IPS-20b (cell line): ENCODE measurements at regions not wholly inside any gene's neighbourhood (a gene's known extent, or its start where the extent isn't known, plus 50 kb on each side); places are given as distances from the start of the nearest gene placed in this dataset.

Experiments
- H3K27ac ChIP-seq: one replicate; pipeline ENCODE4 v1.5.1; 2013; ENCODE audit warnings: low read length
- H3K27me3 ChIP-seq: 2 replicates; pipeline ENCODE4 v1.6.1; 2013; ENCODE audit warnings: mild to moderate bottlenecking, low read length, inconsistent platforms; ENCODE audit not compliant: insufficient read depth
- H3K36me3 ChIP-seq: 2 replicates; pipeline ENCODE4 v1.6.1; 2013; ENCODE audit warnings: low read depth, mild to moderate bottlenecking, inconsistent platforms, low read length, moderate library complexity; ENCODE audit not compliant: insufficient read depth
- H3K4me1 ChIP-seq: 2 replicates; pipeline ENCODE4 v1.6.1; 2013; ENCODE audit warnings: mild to moderate bottlenecking, control low read depth, inconsistent platforms, low read length, moderate library complexity; ENCODE audit not compliant: insufficient read depth
- H3K4me3 ChIP-seq: 2 replicates; pipeline ENCODE4 v1.5.1; 2013; ENCODE audit warnings: mild to moderate bottlenecking, low read length, inconsistent platforms
- H3K9ac ChIP-seq: 2 replicates; pipeline ENCODE4 v1.6.1; 2013; ENCODE audit warnings: low read depth, mild to moderate bottlenecking, inconsistent platforms, low read length, moderate library complexity
- H3K9me3 ChIP-seq: 2 replicates; pipeline ENCODE4 v1.6.1; 2013; ENCODE audit warnings: mild to moderate bottlenecking, low read depth, low read length, inconsistent platforms; ENCODE audit not compliant: insufficient read depth

DNA sequence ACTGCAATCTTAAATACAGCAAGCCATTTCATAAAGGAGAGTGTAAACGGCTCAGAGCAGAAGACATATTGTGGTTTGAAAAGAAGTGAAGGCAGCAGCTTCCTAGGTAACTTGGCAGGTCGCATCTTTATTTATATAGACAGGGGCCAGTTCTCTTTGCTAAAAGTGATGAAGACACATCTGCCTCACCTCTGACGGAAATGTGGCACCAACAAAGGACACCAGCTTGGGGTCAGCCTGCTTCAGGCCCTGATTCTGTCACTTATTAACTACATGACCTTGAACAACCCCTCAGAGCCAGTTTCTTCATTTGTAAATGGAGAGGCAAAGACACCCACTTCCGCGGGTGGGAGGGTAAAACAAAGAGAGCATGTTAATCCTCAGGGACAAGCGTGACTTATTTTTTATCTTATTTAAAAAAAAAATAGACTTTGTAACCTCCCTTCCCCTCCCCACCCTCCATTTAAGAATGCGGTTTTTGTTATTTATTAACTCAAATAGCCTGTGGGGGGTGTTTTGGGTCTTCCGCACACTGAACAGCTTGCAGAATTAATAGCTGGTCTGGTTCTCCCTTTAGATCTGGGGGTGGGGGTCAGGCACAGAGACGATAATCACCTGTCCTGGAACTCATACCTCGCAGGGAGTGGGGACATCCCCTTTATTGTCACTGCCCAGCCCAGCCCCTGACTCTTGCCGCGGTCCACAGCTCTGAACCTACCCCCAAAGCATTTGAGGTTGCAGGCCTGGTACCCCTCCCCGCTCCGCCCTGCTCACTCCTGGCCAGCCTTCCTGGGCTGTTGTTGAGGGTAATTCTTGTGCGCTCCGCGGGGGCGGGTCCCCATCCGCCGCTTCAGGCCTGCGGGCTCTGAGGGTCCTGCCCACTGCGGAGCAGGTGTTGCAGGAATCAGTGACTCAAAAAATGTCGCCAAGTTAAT is 64.2 kb upstream of the TMEM17 start:
- no peaks in the 10 kb centered on the region for H3K9me3 ChIP-seq
- H3K4me1 ChIP-seq, result peaks cover 4% of the 10 kb centered on the region; the same call in 1 of the 2 replicates
- no peak overlapping the region for H3K9ac ChIP-seq
- no peaks in the 10 kb centered on the region for H3K36me3 ChIP-seq
- no peak overlapping the region for H3K27ac ChIP-seq
- peaks cover 25% of the 10 kb centered on the region for H3K27me3 ChIP-seq
- H3K4me3 ChIP-seq, result peak overlapping the region; percentile 69

DNA sequence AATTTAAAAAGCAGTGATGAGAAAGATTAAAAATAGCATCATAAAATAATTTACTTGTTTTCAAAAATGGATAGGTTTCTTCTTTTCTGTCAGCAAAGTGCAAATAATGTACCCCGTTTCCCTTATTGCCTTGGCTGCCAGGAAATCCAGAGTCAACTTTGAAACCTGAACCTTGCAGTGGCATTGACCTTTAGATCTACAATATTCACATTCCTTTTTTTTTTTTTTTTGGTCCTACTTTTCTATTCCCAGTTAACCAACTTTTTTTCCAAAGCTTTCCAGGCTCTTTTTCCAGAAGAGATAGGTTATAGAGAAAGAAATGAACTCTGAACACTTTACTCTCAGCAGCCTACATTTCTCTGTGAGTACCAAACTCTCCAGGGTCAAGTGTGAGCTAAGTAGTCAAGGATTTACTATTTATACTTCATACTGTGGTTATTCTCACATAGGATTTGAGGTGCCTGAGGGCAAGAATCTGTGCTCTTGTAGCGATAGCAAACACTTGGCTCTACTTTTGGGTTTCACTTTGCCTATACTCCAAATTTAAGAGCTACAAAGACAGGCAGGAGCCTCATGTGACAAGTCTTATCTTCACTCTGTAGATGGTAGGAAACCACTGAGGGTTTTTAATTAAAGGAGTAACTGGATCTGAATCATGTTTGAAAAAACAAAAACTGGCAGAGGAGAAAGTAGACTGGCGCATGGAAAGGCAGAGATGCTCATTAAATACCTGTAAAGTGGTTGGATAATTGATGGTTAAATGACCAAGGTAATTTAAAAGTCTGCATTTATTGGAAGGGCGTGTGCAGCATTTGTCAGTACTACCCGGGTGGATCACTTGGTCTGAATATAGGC is 63.2 kb upstream of the TMEM17 start:
- no peak overlapping the region for H3K4me3 ChIP-seq

DNA sequence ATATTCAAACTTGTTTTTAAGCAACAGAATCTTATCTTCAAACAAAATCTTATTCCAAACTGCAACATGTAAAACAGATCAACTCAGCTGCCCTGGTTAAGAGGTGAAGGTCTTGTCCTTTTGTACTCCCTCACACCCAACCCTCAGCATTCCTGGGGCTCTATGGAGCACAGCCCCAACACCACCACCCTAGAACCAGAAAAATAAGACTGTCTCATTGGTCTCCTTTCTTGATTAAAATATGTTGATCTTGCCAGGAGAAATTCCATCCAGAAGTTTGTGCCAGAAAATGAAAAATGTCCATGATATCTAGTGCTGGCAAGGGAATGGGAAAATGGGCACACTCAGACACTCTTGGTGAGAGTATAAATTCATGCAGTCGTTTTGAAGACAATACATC is 62.1 kb upstream of the TMEM17 start:
- Histone ChIP-seq H3K27me3 (peaks cover 25% of the 10 kb centered on the region), H3K27ac (no peak overlapping the region), H3K9ac (no peak overlapping the region), H3K36me3 (no peaks in the 10 kb centered on the region), H3K4me1 (peaks cover 4% of the 10 kb centered on the region; the same call in 1 of the 2 replicates), H3K9me3 (no peaks in the 10 kb centered on the region), H3K4me3 (no peak overlapping the region)

More for the DNA sequence above, 63.2 kb upstream of the TMEM17 start:
- Histone ChIP-seq H3K27ac (no peak overlapping the region), H3K9ac (no peak overlapping the region), H3K4me1 (peaks cover 4% of the 10 kb centered on the region; the same call in 1 of the 2 replicates), H3K9me3 (no peaks in the 10 kb centered on the region), H3K27me3 (peaks cover 25% of the 10 kb centered on the region), H3K36me3 (no peaks in the 10 kb centered on the region)

DNA sequence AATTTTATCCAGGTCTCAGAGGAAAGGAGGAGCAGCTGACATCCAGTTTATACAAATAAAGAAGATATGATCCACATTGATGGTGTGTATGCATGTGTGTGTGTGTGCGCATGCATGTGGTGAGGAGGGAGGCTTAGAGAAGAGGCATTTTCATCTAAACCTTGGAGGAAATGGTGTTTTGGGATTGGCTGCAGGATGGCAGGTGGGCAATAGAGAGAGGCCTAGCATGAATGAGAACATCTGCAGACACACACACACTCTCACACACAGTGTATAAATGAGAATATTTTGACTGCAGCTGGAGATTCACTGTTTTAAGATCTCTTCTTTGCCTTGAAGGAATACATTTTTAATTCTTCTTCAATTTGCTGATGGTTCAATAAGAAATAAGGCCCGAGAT is 61.7 kb upstream of the TMEM17 start:
- no peak overlapping the region for H3K27ac ChIP-seq
- no peak overlapping the region for H3K9ac ChIP-seq
- H3K4me1 ChIP-seq, result peaks cover 4% of the 10 kb centered on the region; the same call in 1 of the 2 replicates
- H3K36me3 ChIP-seq, result no peaks in the 10 kb centered on the region
- H3K9me3 ChIP-seq, result no peaks in the 10 kb centered on the region
- H3K4me3 ChIP-seq, result no peak overlapping the region
- H3K27me3 ChIP-seq, result peaks cover 25% of the 10 kb centered on the region

DNA sequence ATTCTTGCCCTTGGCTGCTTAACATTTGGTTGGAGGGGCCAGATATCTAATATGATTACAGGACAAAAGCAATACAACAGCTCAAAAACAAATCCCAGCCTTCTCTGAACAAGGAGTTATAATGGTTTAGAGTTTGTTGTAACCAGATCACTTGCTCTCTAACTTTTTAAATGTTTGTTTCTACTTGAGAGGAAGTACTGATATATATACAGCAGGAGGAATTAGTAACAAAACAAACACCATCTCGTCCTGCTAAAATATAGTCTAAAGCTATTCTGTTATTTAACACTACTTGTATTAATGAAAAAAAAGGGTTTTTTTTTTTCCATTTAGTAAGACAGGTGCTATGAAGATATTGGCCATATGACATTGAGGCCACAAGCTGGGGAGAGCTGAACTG is 60.9 kb upstream of the TMEM17 start:
- H3K4me3 ChIP-seq, result no peak overlapping the region
- H3K27me3 ChIP-seq, result peaks cover 16% of the 10 kb centered on the region
- no peaks in the 10 kb centered on the region for H3K9me3 ChIP-seq
- H3K9ac ChIP-seq, result no peak overlapping the region
- no peak overlapping the region for H3K27ac ChIP-seq
- peaks cover 4% of the 10 kb centered on the region; the same call in 1 of the 2 replicates for H3K4me1 ChIP-seq
- no peaks in the 10 kb centered on the region for H3K36me3 ChIP-seq

DNA sequence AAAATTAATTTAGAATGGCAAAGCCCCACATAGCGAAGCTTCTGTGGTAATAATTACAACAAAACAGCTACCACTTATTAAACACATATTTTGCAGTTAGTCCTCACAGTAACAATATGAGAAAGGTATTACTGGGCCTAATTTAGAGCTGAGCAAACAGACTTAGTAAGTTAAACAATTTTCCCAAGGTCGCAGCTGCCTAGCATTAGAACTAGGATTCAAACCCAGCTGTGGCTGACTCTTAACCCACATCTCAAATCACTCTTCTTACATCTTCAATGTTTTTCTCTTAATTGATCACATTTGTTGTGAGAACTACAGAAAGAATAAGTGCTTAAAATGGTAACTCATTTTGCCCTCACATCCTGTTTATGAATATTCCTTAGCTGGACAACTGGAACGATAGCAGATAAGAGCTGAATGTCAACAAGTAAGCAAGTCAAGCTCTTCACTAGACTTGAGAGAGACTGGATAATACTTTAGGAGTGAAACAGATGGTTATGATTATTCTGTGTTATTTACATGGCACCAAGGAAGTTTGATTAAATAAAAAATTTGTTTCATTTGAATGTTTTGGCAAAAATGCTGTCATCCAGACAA is 59.4 kb upstream of the TMEM17 start:
- Histone ChIP-seq H3K9ac (no peak overlapping the region), H3K4me3 (no peak overlapping the region), H3K36me3 (no peaks in the 10 kb centered on the region), H3K4me1 (peaks cover 4% of the 10 kb centered on the region; the same call in 1 of the 2 replicates), H3K27ac (no peak overlapping the region), H3K9me3 (no peaks in the 10 kb centered on the region), H3K27me3 (peaks cover 2% of the 10 kb centered on the region)

DNA sequence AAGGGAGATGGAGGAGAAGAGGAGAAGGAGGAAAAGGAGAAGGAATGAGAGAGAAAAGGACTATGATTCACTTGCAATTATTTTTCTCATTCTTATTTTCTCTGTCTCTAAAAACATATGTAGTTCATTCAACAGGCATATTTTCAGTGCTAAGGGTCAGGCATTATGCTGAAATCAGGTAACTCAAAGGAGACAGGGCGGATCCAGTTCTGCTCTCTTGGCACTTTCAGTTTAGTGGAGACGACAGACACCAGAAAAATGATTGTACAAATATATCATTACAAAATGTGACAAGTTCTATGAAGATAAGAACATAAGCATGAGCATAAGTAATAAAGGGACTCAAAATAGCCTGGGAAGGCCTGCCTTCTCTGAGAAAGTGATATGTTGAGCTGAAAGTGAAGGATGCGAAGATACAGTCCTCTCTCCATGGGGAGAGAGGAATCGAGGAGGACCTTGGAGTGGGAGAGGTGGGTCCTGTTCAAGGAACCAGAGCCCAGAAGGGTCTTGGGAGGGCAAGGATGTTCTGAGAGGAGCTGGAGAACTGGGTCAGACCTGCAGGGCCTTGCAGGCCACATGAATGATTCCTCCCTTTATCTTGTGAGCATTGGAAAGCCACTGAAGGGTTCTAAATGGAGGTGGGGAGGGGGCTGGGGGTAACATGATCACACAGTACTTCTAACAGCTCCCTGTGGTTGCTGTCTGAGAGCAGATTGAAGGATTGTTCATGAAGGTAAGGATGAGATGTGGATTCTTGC is 58.6 kb upstream of the TMEM17 start:
- Histone ChIP-seq H3K9ac (no peak overlapping the region), H3K4me1 (no peaks in the 10 kb centered on the region; the same call in 1 of the 2 replicates), H3K36me3 (no peaks in the 10 kb centered on the region), H3K27ac (no peak overlapping the region), H3K9me3 (no peaks in the 10 kb centered on the region), H3K4me3 (no peak overlapping the region), H3K27me3 (no peaks in the 10 kb centered on the region)

DNA sequence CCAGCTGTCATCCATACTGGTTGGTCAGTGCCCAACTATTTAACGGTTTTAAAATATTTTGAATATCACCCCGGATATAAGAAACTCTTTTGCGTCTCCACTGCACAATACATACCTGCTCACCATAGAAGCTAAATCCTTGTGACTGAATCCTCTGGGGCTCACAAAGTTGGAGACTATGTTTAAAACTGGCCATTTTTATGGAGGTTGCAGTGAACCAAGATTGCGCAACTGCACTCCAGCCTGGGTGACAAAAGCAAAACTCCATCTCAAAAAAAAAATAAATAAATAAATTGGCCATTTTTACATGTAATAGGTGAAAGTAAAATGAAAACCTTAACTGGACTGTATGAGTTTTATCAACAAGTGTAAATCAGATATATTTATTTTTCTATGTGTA is 55.6 kb upstream of the TMEM17 start:
- Histone ChIP-seq H3K9me3 (no peaks in the 10 kb centered on the region), H3K4me3 (no peak overlapping the region), H3K36me3 (no peaks in the 10 kb centered on the region), H3K9ac (no peak overlapping the region), H3K4me1 (no peaks in the 10 kb centered on the region), H3K27me3 (no peaks in the 10 kb centered on the region), H3K27ac (no peak overlapping the region)

DNA sequence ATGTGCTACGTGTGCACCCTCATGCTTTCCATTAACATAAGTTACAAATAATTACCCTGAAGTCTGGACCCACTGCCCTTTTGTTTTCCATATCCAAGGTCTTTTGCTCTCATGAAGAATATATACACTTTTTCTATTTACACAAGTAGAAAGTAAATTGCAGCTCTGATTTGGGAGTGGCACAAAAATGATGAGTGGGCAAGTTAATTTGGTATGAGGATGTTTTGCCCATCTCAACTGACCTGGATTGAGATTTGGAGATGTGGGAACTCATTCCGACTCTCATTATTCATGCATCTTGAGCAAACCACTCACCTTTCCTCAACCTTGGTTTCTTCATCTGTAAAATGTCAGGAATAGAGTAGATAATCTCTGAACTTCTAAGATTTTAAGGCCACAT is 53.6 kb upstream of the TMEM17 start:
- H3K9ac ChIP-seq, result no peak overlapping the region
- H3K4me3 ChIP-seq, result no peak overlapping the region
- H3K9me3 ChIP-seq, result no peaks in the 10 kb centered on the region
- H3K27ac ChIP-seq, result no peak overlapping the region
- H3K36me3 ChIP-seq, result no peaks in the 10 kb centered on the region
- H3K27me3 ChIP-seq, result no peaks in the 10 kb centered on the region
- no peaks in the 10 kb centered on the region for H3K4me1 ChIP-seq

DNA sequence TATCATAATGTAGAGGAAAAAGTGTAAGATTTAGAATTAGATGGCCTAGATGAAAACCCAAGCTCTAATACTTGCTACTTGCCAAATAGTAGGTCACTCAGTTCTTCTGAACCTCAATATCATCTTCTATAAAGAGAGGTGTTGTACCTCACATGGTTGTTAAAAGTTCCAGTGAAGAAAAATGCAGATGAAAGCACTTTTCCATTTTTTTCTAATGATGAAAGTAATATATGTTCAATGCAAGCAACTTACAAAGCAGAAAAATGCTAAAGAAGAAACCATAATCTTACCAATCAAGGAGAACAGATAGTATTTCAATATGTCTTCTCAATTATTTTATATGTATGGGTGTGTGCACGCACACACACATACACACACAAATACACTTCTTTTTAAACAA is 52.7 kb upstream of the TMEM17 start:
- Histone ChIP-seq H3K9me3 (no peaks in the 10 kb centered on the region), H3K4me1 (no peaks in the 10 kb centered on the region), H3K9ac (no peak overlapping the region), H3K4me3 (no peak overlapping the region), H3K36me3 (no peaks in the 10 kb centered on the region), H3K27me3 (no peaks in the 10 kb centered on the region), H3K27ac (no peak overlapping the region)

DNA sequence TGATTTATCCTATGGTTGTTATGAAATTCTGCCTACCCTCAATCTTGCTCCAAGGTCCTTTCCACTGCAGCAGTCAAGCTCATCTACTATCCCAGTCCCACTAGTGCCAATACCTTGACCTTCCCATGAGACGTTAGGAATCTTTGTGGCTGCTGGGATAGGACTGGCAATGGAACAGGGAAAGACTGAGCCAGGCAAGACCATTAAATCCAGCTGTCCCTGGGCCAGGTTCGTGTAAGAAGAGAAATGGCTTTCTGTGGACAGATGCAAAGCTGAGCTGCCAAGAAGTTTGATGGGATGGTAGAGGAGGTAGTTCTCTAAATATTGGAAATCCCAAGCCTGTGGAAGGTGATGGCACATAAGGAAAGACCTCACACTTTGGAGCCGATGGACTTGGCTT is 50.1 kb upstream of the TMEM17 start:
- H3K27ac ChIP-seq, result no peak overlapping the region
- H3K4me1 ChIP-seq, result no peaks in the 10 kb centered on the region
- H3K36me3 ChIP-seq, result no peaks in the 10 kb centered on the region
- no peak overlapping the region for H3K4me3 ChIP-seq
- no peak overlapping the region for H3K9ac ChIP-seq
- no peaks in the 10 kb centered on the region for H3K27me3 ChIP-seq
- no peaks in the 10 kb centered on the region for H3K9me3 ChIP-seq
